ENCODE measurements at regions not wholly inside any gene's neighbourhood (a gene's known extent, or its start where the extent isn't known, plus 50 kb on each side); places are given as distances from the start of the nearest gene placed in this dataset.

DNA sequence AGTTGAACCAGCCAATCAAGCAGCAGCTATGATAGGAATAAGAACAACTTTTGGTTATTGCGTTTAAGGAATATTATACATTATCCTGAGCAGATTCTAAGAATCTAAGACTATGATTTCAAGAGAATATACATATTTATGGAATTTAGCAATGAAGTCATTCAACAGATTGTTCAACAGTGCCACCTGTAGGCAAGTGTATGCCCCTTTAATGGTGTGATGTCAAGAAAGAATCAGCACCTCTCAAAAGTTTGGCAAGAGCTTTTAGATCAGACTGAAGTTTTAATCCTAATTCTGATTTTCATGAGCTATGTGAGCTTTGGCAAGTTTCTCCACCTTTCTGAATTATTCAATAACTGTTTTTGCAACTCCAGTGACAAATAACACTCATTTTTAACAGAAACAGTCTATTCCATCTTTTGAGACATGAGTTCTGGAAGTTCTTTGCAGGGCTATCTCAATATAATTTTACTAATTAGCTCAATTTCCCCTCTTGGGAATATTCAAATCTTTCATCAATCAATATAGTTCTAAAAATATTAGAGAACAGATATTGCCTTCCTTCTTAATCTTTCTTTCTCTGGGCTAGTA is 474.3 kb upstream of the TOM1L1 start:
- TF ChIP-seq, protein P1, sequence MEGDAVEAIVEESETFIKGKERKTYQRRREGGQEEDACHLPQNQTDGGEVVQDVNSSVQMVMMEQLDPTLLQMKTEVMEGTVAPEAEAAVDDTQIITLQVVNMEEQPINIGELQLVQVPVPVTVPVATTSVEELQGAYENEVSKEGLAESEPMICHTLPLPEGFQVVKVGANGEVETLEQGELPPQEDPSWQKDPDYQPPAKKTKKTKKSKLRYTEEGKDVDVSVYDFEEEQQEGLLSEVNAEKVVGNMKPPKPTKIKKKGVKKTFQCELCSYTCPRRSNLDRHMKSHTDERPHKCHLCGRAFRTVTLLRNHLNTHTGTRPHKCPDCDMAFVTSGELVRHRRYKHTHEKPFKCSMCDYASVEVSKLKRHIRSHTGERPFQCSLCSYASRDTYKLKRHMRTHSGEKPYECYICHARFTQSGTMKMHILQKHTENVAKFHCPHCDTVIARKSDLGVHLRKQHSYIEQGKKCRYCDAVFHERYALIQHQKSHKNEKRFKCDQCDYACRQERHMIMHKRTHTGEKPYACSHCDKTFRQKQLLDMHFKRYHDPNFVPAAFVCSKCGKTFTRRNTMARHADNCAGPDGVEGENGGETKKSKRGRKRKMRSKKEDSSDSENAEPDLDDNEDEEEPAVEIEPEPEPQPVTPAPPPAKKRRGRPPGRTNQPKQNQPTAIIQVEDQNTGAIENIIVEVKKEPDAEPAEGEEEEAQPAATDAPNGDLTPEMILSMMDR (IDR thresholded peaks at IDR 0.05): peak; percentile 75
- no peak for TF ChIP-seq EZH2 (IDR thresholded peaks at IDR 0.05)

Data from neural progenitor cell (in vitro differentiated cells).